ENCODE measurements at regions not wholly inside any gene's neighbourhood (a gene's known extent, or its start where the extent isn't known, plus 50 kb on each side); places are given as distances from the start of the nearest gene placed in this dataset.
A peak's percentile ranks its signal among the peaks of the same experiment; 100 is the strongest.

- no peak for DNase-seq
- Histone ChIP-seq H3K36me3 (ENCODE audit: control insufficient read depth, insufficient read depth, low read length) (no peaks in the 10 kb centered on the region), H3K27me3 (ENCODE audit: control insufficient read depth, insufficient read depth, low read length) (no peaks in the 10 kb centered on the region), H3K27ac (ENCODE audit: low read length) (no peak overlapping the region), H3K4me1 (ENCODE audit: control insufficient read depth, insufficient read depth, low read length) (no peaks in the 10 kb centered on the region), H3K4me3 (ENCODE audit: low read length) (no peak overlapping the region), H3K9me3 (ENCODE audit: control insufficient read depth, low read depth, low read length) (no peaks in the 10 kb centered on the region)
These were observed 529.8 kb upstream of the GOLIM4 start for GRCh38 chr3:168625477-168625876.

GRCh38 chr3:168624892-168625448, 529.2 kb upstream of the GOLIM4 start:
- H3K27me3 ChIP-seq (ENCODE audit: control insufficient read depth, insufficient read depth, low read length): no peaks in the 10 kb centered on the region
- H3K4me3 ChIP-seq (ENCODE audit: low read length): no peak overlapping the region
- no peaks in the 10 kb centered on the region for H3K9me3 ChIP-seq (ENCODE audit: control insufficient read depth, low read depth, low read length)
- no peak overlapping the region for H3K27ac ChIP-seq (ENCODE audit: low read length)
- H3K4me1 ChIP-seq (ENCODE audit: control insufficient read depth, insufficient read depth, low read length): no peaks in the 10 kb centered on the region
- no CpG with 5 or more reads among the region's 1 CpG for WGBS (ENCODE audit: insufficient coverage, low lambda C conversion rate)
- no peaks in the 10 kb centered on the region for H3K36me3 ChIP-seq (ENCODE audit: control insufficient read depth, insufficient read depth, low read length)
- DNase-seq: no peak

- Histone ChIP-seq H3K4me3 (ENCODE audit: low read length) (no peak overlapping the region), H3K4me1 (ENCODE audit: control insufficient read depth, insufficient read depth, low read length) (no peaks in the 10 kb centered on the region), H3K27me3 (ENCODE audit: control insufficient read depth, insufficient read depth, low read length) (no peaks in the 10 kb centered on the region), H3K36me3 (ENCODE audit: control insufficient read depth, insufficient read depth, low read length) (no peaks in the 10 kb centered on the region), H3K9me3 (ENCODE audit: control insufficient read depth, low read depth, low read length) (no peaks in the 10 kb centered on the region), H3K27ac (ENCODE audit: low read length) (no peak overlapping the region)
- no peak for DNase-seq
These were observed 528.5 kb upstream of the GOLIM4 start for GRCh38 chr3:168624195-168624594.

- H3K4me1 ChIP-seq (ENCODE audit: control insufficient read depth, insufficient read depth, low read length): no peaks in the 10 kb centered on the region
These were observed 527.1 kb upstream of the GOLIM4 start for GRCh38 chr3:168622795-168623194.

GRCh38 chr3:168620854-168621253, 525.1 kb upstream of the GOLIM4 start:
- whole genome bisulfite sequencing (ENCODE audit: insufficient coverage, low lambda C conversion rate): 63% methylated on average over 2 of the region's 5 CpGs

More at GRCh38 chr3:168622795-168623194, 527.1 kb upstream of the GOLIM4 start:
- WGBS (ENCODE audit: insufficient coverage, low lambda C conversion rate): 92% methylated on average over 2 of the region's 3 CpGs
- no peak overlapping the region for H3K27ac ChIP-seq (ENCODE audit: low read length)
- H3K36me3 ChIP-seq (ENCODE audit: control insufficient read depth, insufficient read depth, low read length): no peaks in the 10 kb centered on the region
- DNase-seq: no peak
- no peak overlapping the region for H3K4me3 ChIP-seq (ENCODE audit: low read length)
- H3K27me3 ChIP-seq (ENCODE audit: control insufficient read depth, insufficient read depth, low read length): no peaks in the 10 kb centered on the region
- H3K9me3 ChIP-seq (ENCODE audit: control insufficient read depth, low read depth, low read length): no peaks in the 10 kb centered on the region

GRCh38 chr3:168618827-168619470, 523.2 kb upstream of the GOLIM4 start:
- Histone ChIP-seq H3K4me1 (ENCODE audit: control insufficient read depth, insufficient read depth, low read length) (no peaks in the 10 kb centered on the region), H3K9me3 (ENCODE audit: control insufficient read depth, low read depth, low read length) (no peaks in the 10 kb centered on the region), H3K27me3 (ENCODE audit: control insufficient read depth, insufficient read depth, low read length) (no peaks in the 10 kb centered on the region), H3K4me3 (ENCODE audit: low read length) (no peak overlapping the region), H3K27ac (ENCODE audit: low read length) (no peak overlapping the region), H3K36me3 (ENCODE audit: control insufficient read depth, insufficient read depth, low read length) (no peaks in the 10 kb centered on the region)
- WGBS (ENCODE audit: insufficient coverage, low lambda C conversion rate): no CpG with 5 or more reads among the region's 3 CpGs
- DNase-seq: no peak

More at GRCh38 chr3:168620854-168621253, 525.1 kb upstream of the GOLIM4 start:
- Histone ChIP-seq H3K27me3 (ENCODE audit: control insufficient read depth, insufficient read depth, low read length) (no peaks in the 10 kb centered on the region), H3K27ac (ENCODE audit: low read length) (no peak overlapping the region), H3K4me1 (ENCODE audit: control insufficient read depth, insufficient read depth, low read length) (no peaks in the 10 kb centered on the region), H3K36me3 (ENCODE audit: control insufficient read depth, insufficient read depth, low read length) (no peaks in the 10 kb centered on the region), H3K4me3 (ENCODE audit: low read length) (no peak overlapping the region), H3K9me3 (ENCODE audit: control insufficient read depth, low read depth, low read length) (no peaks in the 10 kb centered on the region)
- peak; percentile 6 to 14 for DNase-seq

GRCh38 chr3:168617658-168618057, 521.9 kb upstream of the GOLIM4 start:
- no peak overlapping the region for H3K4me3 ChIP-seq (ENCODE audit: low read length)
- no peaks in the 10 kb centered on the region for H3K4me1 ChIP-seq (ENCODE audit: control insufficient read depth, insufficient read depth, low read length)
- no peak for DNase-seq
- no peaks in the 10 kb centered on the region for H3K27me3 ChIP-seq (ENCODE audit: control insufficient read depth, insufficient read depth, low read length)
- H3K36me3 ChIP-seq (ENCODE audit: control insufficient read depth, insufficient read depth, low read length): no peaks in the 10 kb centered on the region
- H3K27ac ChIP-seq (ENCODE audit: low read length): no peak overlapping the region
- H3K9me3 ChIP-seq (ENCODE audit: control insufficient read depth, low read depth, low read length): no peaks in the 10 kb centered on the region

- H3K27me3 ChIP-seq (ENCODE audit: control insufficient read depth, insufficient read depth, low read length): no peaks in the 10 kb centered on the region
- DNase-seq: no peak
- no peak overlapping the region for H3K4me3 ChIP-seq (ENCODE audit: low read length)
- H3K36me3 ChIP-seq (ENCODE audit: control insufficient read depth, insufficient read depth, low read length): no peaks in the 10 kb centered on the region
- no peaks in the 10 kb centered on the region for H3K9me3 ChIP-seq (ENCODE audit: control insufficient read depth, low read depth, low read length)
- no peaks in the 10 kb centered on the region for H3K4me1 ChIP-seq (ENCODE audit: control insufficient read depth, insufficient read depth, low read length)
- H3K27ac ChIP-seq (ENCODE audit: low read length): no peak overlapping the region
- WGBS (ENCODE audit: insufficient coverage, low lambda C conversion rate): 64% methylated on average over 1 of the region's 3 CpGs
These were observed 521.2 kb upstream of the GOLIM4 start for GRCh38 chr3:168616915-168617314.

- H3K4me3 ChIP-seq (ENCODE audit: low read length): no peak overlapping the region
- no peak for DNase-seq
- no peak overlapping the region for H3K27ac ChIP-seq (ENCODE audit: low read length)
- no peaks in the 10 kb centered on the region for H3K36me3 ChIP-seq (ENCODE audit: control insufficient read depth, insufficient read depth, low read length)
- no peaks in the 10 kb centered on the region for H3K9me3 ChIP-seq (ENCODE audit: control insufficient read depth, low read depth, low read length)
- no peaks in the 10 kb centered on the region for H3K27me3 ChIP-seq (ENCODE audit: control insufficient read depth, insufficient read depth, low read length)
- WGBS (ENCODE audit: insufficient coverage, low lambda C conversion rate): no CpG with 5 or more reads among the region's 2 CpGs
- H3K4me1 ChIP-seq (ENCODE audit: control insufficient read depth, insufficient read depth, low read length): no peaks in the 10 kb centered on the region
These were observed 519.8 kb upstream of the GOLIM4 start for GRCh38 chr3:168615493-168616020.

- Histone ChIP-seq H3K27me3 (ENCODE audit: control insufficient read depth, insufficient read depth, low read length) (no peaks in the 10 kb centered on the region), H3K4me3 (ENCODE audit: low read length) (no peak overlapping the region), H3K4me1 (ENCODE audit: control insufficient read depth, insufficient read depth, low read length) (no peaks in the 10 kb centered on the region), H3K27ac (ENCODE audit: low read length) (no peak overlapping the region), H3K9me3 (ENCODE audit: control insufficient read depth, low read depth, low read length) (no peaks in the 10 kb centered on the region), H3K36me3 (ENCODE audit: control insufficient read depth, insufficient read depth, low read length) (no peaks in the 10 kb centered on the region)
- 100% methylated on average over 1 of the region's 5 CpGs for WGBS (ENCODE audit: insufficient coverage, low lambda C conversion rate)
- no peak for DNase-seq
These were observed 517.4 kb upstream of the GOLIM4 start for GRCh38 chr3:168613151-168613550.

- Histone ChIP-seq H3K4me3 (ENCODE audit: low read length) (no peak overlapping the region), H3K27me3 (ENCODE audit: control insufficient read depth, insufficient read depth, low read length) (no peaks in the 10 kb centered on the region), H3K27ac (ENCODE audit: low read length) (no peak overlapping the region), H3K36me3 (ENCODE audit: control insufficient read depth, insufficient read depth, low read length) (no peaks in the 10 kb centered on the region), H3K9me3 (ENCODE audit: control insufficient read depth, low read depth, low read length) (no peaks in the 10 kb centered on the region), H3K4me1 (ENCODE audit: control insufficient read depth, insufficient read depth, low read length) (no peaks in the 10 kb centered on the region)
- no peak for DNase-seq
- no CpG with 5 or more reads among the region's 5 CpGs for WGBS (ENCODE audit: insufficient coverage, low lambda C conversion rate)
These were observed 516.9 kb upstream of the GOLIM4 start for GRCh38 chr3:168612671-168613070.

All from large intestine (tissue), 3 donors.